SK-N-SH treated with all-trans-retinoic acid at 6 μM for 48 hours (cell line): ENCODE measurements at regions not wholly inside any gene's neighbourhood (a gene's known extent, or its start where the extent isn't known, plus 50 kb on each side); places are given as distances from the start of the nearest gene placed in this dataset.

ENCODE experiments used
- ARNTL ChIP-seq: fragments of 450-650 bp; formaldehyde crosslinking; IDR thresholded peaks from 2 replicates; pipeline ENCODE4 v1.5.0; 2020; ENCODE audit warnings: low read depth, mild to moderate bottlenecking, moderate library complexity, borderline replicate concordance
- BACH2 ChIP-seq: fragments of 250-450 bp; sonication (Bioruptor Pico); IDR thresholded peaks from 2 replicates; pipeline ENCODE4 v1.9.0; 2021; ENCODE audit warnings: mild to moderate bottlenecking, borderline replicate concordance
- CREB5 ChIP-seq: fragments of 250-450 bp; sonication (Bioruptor Pico); IDR thresholded peaks from 2 replicates; pipeline ENCODE4 v1.5.1; 2020; ENCODE audit warnings: low read depth, mild to moderate bottlenecking, moderate library complexity
- ISL1 ChIP-seq: fragments of 250-450 bp; sonication (Bioruptor Pico); IDR thresholded peaks from 2 replicates; pipeline ENCODE4 v2.1.2; 2022; ENCODE audit warnings: mild to moderate bottlenecking, moderate library complexity
- PATZ1 ChIP-seq: fragments of 250-450 bp; sonication (Bioruptor Pico); IDR thresholded peaks from 2 replicates; pipeline ENCODE4 v1.8.0; 2020; ENCODE audit warnings: mild to moderate bottlenecking, moderate library complexity, borderline replicate concordance
- POU6F1 ChIP-seq: fragments of 250-450 bp; sonication (Bioruptor Pico); IDR thresholded peaks from 2 replicates; pipeline ENCODE4 v1.8.0; 2021; ENCODE audit warnings: low read depth, mild to moderate bottlenecking, moderate library complexity, borderline replicate concordance
- PPARA ChIP-seq: fragments of 250-450 bp; sonication (Bioruptor Pico); IDR thresholded peaks from 2 replicates; pipeline ENCODE4 v1.5.0; 2020; ENCODE audit warnings: mild to moderate bottlenecking, borderline replicate concordance
- RARB ChIP-seq: fragments of 250-450 bp; sonication (Bioruptor Pico); IDR thresholded peaks from 2 replicates; pipeline ENCODE4 v1.8.0; 2021; ENCODE audit warnings: mild to moderate bottlenecking, moderate library complexity
- SNAI2 ChIP-seq: fragments of 250-450 bp; sonication (Bioruptor Pico); IDR thresholded peaks from 2 replicates; pipeline ENCODE4 v1.5.0; 2020; ENCODE audit warnings: mild to moderate bottlenecking, moderate library complexity
- ZFP3 ChIP-seq: fragments of 250-450 bp; sonication (Bioruptor Pico); IDR thresholded peaks from 2 replicates; pipeline ENCODE4 v1.5.0; 2020; ENCODE audit warnings: mild to moderate bottlenecking, moderate library complexity
- ZNF565 ChIP-seq: fragments of 450-650 bp; formaldehyde crosslinking; conservative IDR thresholded peaks from 2 replicates; pipeline ENCODE4 v1.5.0; 2020; ENCODE audit warnings: low read depth, mild to moderate bottlenecking, moderate library complexity
- ZNF70 ChIP-seq: fragments of 450-650 bp; formaldehyde crosslinking; IDR thresholded peaks from 2 replicates; pipeline ENCODE4 v1.5.0; 2020; ENCODE audit warnings: mild to moderate bottlenecking, moderate library complexity
- ZNF8 ChIP-seq: fragments of 450-650 bp; formaldehyde crosslinking; IDR thresholded peaks from 2 replicates; pipeline ENCODE4 v1.5.0; 2020; ENCODE audit warnings: mild to moderate bottlenecking, moderate library complexity
- TF ChIP-seq, protein P1 (sequence below): fragments of 250-450 bp; sonication (Bioruptor Pico); IDR thresholded peaks from 2 replicates; pipeline ENCODE4 v1.5.0; 2020; ENCODE audit warnings: mild to moderate bottlenecking, moderate library complexity

- no peak for TF ChIP-seq RARB (CRISPR knock-in tag)
- TF ChIP-seq, protein P1, sequence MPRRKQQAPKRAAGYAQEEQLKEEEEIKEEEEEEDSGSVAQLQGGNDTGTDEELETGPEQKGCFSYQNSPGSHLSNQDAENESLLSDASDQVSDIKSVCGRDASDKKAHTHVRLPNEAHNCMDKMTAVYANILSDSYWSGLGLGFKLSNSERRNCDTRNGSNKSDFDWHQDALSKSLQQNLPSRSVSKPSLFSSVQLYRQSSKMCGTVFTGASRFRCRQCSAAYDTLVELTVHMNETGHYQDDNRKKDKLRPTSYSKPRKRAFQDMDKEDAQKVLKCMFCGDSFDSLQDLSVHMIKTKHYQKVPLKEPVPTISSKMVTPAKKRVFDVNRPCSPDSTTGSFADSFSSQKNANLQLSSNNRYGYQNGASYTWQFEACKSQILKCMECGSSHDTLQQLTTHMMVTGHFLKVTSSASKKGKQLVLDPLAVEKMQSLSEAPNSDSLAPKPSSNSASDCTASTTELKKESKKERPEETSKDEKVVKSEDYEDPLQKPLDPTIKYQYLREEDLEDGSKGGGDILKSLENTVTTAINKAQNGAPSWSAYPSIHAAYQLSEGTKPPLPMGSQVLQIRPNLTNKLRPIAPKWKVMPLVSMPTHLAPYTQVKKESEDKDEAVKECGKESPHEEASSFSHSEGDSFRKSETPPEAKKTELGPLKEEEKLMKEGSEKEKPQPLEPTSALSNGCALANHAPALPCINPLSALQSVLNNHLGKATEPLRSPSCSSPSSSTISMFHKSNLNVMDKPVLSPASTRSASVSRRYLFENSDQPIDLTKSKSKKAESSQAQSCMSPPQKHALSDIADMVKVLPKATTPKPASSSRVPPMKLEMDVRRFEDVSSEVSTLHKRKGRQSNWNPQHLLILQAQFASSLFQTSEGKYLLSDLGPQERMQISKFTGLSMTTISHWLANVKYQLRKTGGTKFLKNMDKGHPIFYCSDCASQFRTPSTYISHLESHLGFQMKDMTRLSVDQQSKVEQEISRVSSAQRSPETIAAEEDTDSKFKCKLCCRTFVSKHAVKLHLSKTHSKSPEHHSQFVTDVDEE (CRISPR knock-in tag), result no peak
- TF ChIP-seq SNAI2, result no peak
- no peak for TF ChIP-seq ISL1 (CRISPR knock-in tag)
- TF ChIP-seq ARNTL (CRISPR knock-in tag), result no peak
- TF ChIP-seq POU6F1 (CRISPR knock-in tag), result no peak
- TF ChIP-seq ZNF8 (CRISPR knock-in tag), result no peak
- no peak for TF ChIP-seq CREB5 (CRISPR knock-in tag)
- no peak for TF ChIP-seq BACH2 (CRISPR knock-in tag)
- no peak for TF ChIP-seq ZFP3 (CRISPR knock-in tag)
- no peak for TF ChIP-seq PATZ1 (CRISPR knock-in tag)
- TF ChIP-seq ZNF565 (CRISPR knock-in tag), result no peak
- TF ChIP-seq ZNF70 (CRISPR knock-in tag), result no peak
- TF ChIP-seq PPARA (CRISPR knock-in tag), result no peak
Observed at GRCh38 chr22:22752556-22753477, 108.4 kb downstream of the GGTLC2 start.
